Fibroblast of lung (primary cell): ENCODE measurements at regions not wholly inside any gene's neighbourhood (a gene's known extent, or its start where the extent isn't known, plus 50 kb on each side); places are given as distances from the start of the nearest gene placed in this dataset.

Experiments
- DNase-seq, 2 donors: peaks; one replicate each; pipeline versions ENCODE4 v3.0.0 to v3.0.0-alpha.2; 2010; ENCODE audit warnings: low read depth in 2 of 2
- H2AFZ ChIP-seq: 2 replicates; pipeline ENCODE4 v1.5.1; 2012; ENCODE audit warnings: low read length, control low read depth, inconsistent platforms
- H3K27ac ChIP-seq: 2 replicates; pipeline ENCODE4 v1.5.1; 2011; ENCODE audit warnings: low read length, control low read depth; ENCODE audit not compliant: insufficient read depth
- H3K27me3 ChIP-seq: 2 replicates; pipeline ENCODE4 v1.5.1; 2011; ENCODE audit warnings: mild to moderate bottlenecking, low read length; ENCODE audit not compliant: control insufficient read depth, insufficient read depth
- H3K36me3 ChIP-seq: 2 replicates; pipeline ENCODE4 v1.5.1; 2011; ENCODE audit warnings: low read length; ENCODE audit not compliant: control insufficient read depth, insufficient read depth
- H3K4me1 ChIP-seq: 2 replicates; pipeline ENCODE4 v1.5.1; 2011; ENCODE audit warnings: low read length; ENCODE audit not compliant: control insufficient read depth, insufficient read depth; ENCODE audit errors: extremely low read depth
- H3K4me2 ChIP-seq: 2 replicates; pipeline ENCODE4 v1.5.1; 2011; ENCODE audit warnings: low read length, control low read depth; ENCODE audit not compliant: insufficient read depth; ENCODE audit errors: extremely low read depth
- H3K4me3 ChIP-seq, 4 experiments: fragments of 200-600 bp in 1 of 4; sonication (generic) in 1 of 4; replicated peaks in 1 of 4; 2 replicates each; pipeline ENCODE4 v1.5.1; 2011 to 2016; ENCODE audit warnings: low read length in 4 of 4, low read depth in 3 of 4, mild to moderate bottlenecking in 3 of 4, control low read depth in 2 of 4, inconsistent platforms in 1 of 4, mixed read lengths in 1 of 4; ENCODE audit not compliant: insufficient read depth in 1 of 4; ENCODE audit errors: control extremely low read depth in 1 of 4
- H3K79me2 ChIP-seq: 2 replicates; pipeline ENCODE4 v1.5.1; 2012; ENCODE audit warnings: mild to moderate bottlenecking, low read length, inconsistent platforms; ENCODE audit not compliant: control insufficient read depth, insufficient read depth
- H3K9ac ChIP-seq: 2 replicates; pipeline ENCODE4 v1.5.1; 2011; ENCODE audit warnings: mild to moderate bottlenecking, low read length, control low read depth; ENCODE audit not compliant: insufficient read depth
- H3K9me3 ChIP-seq: 2 replicates; pipeline ENCODE4 v1.5.1; 2012; ENCODE audit warnings: low read depth, low read length; ENCODE audit not compliant: control insufficient read depth, insufficient read depth
- H4K20me1 ChIP-seq: 2 replicates; pipeline ENCODE4 v1.5.1; 2011; ENCODE audit warnings: low read length; ENCODE audit not compliant: control insufficient read depth, insufficient read depth; ENCODE audit errors: extremely low read depth
- EZH2 ChIP-seq: IDR thresholded peaks from 2 replicates; pipeline ENCODE4 v1.5.1; 2012; ENCODE audit warnings: low read length, control low read depth, mild to moderate bottlenecking; ENCODE audit errors: missing control alignments
- TF ChIP-seq, protein P1 (sequence below), 2 donors: IDR thresholded peaks in 1 of 2; conservative IDR thresholded peaks in 1 of 2; 1 replicate in 1 of 2; 2 replicates in 1 of 2; pipeline ENCODE4 v1.5.1; 2011 to 2012; ENCODE audit warnings: low read length in 2 of 2, control low read depth in 1 of 2, inconsistent platforms in 1 of 2, low read depth in 1 of 2, mild to moderate bottlenecking in 1 of 2

DNA sequence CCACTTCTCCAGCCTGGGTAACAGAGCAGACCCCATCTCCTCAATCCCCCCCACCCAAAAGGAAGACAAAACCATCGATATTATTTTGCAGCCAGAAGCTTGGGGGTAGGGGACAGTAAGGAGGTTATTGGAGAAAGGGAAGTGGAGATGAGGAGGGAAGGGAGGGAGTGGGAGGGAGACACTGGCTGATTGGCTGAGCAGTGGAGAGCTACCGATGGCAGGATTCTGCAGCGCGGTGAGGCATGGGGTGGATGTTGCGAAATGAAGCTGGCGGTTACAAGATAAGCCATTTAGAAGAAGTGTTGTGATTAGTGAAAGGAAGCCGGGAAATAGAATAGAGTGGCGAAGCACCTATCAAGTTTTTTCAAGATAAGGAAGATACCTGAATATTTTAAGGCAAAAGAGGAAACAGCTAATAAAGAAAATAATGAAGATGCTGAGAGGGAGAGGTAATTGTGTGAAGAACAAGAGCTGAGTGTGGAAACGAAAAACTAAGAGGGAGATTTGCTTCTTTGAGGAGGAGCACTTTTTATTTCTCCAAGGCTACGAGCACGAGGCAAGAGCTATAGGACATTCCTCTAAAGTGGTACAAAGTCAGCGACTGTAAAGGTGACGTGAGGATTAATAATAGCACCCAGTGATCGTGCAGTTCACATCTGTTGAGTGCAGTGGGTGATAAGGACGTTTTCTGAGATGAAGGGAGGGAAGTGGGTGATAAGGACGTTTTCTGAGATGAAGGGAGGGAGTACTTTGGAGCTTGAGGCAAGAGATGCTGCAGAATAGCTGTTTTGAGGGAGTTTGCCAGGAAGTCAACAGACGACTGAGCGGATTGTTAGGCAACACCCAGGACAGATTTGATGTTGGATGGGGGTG lies 103.2 kb upstream of the KIF26B start:
- no peak overlapping the region for H3K27ac ChIP-seq
- H3K4me1 ChIP-seq, result no peaks in the 10 kb centered on the region
- H2AFZ ChIP-seq, result no peak overlapping the region
- H3K27me3 ChIP-seq, result no peaks in the 10 kb centered on the region
- peak overlapping the region in 1 of 4 experiments; percentile 34 for H3K4me3 ChIP-seq
- no peaks in the 10 kb centered on the region for H3K36me3 ChIP-seq
- peak; percentile 41 to 70 for DNase-seq
- TF ChIP-seq EZH2, result no peak
- TF ChIP-seq, protein P1, sequence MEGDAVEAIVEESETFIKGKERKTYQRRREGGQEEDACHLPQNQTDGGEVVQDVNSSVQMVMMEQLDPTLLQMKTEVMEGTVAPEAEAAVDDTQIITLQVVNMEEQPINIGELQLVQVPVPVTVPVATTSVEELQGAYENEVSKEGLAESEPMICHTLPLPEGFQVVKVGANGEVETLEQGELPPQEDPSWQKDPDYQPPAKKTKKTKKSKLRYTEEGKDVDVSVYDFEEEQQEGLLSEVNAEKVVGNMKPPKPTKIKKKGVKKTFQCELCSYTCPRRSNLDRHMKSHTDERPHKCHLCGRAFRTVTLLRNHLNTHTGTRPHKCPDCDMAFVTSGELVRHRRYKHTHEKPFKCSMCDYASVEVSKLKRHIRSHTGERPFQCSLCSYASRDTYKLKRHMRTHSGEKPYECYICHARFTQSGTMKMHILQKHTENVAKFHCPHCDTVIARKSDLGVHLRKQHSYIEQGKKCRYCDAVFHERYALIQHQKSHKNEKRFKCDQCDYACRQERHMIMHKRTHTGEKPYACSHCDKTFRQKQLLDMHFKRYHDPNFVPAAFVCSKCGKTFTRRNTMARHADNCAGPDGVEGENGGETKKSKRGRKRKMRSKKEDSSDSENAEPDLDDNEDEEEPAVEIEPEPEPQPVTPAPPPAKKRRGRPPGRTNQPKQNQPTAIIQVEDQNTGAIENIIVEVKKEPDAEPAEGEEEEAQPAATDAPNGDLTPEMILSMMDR (conservative IDR thresholded peaks at IDR 0.05 in 1 of 2, IDR thresholded peaks at IDR 0.05 in 1 of 2; ENCODE audit: low read depth in 1 of 2, low read length in 2 of 2), result no peak
- H3K9ac ChIP-seq, result no peak overlapping the region
- H4K20me1 ChIP-seq, result no peaks in the 10 kb centered on the region
- no peaks in the 10 kb centered on the region for H3K9me3 ChIP-seq
- H3K79me2 ChIP-seq, result no peaks in the 10 kb centered on the region
- peak overlapping the region; percentile 29 for H3K4me2 ChIP-seq

DNA sequence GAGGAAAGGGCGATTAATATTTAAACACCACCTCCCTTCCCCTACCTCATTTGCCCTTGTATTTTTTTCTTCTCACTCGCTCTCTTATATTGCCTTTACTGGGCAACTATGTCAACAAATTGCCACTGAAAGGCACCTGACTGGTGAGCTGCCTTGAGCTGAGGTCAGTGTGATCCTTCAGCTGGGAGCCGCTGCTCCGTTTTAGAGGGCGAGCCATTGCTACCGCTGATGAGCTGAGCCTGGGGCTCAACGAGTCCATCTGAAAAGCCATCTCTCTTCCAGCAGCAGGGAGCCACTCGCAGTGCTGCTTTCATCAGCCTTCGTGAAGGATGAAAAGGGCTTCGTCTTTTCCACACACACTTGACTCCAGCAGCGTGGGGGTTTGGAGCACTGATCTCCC lies 108.0 kb upstream of the KIF26B start:
- H3K4me3 ChIP-seq, result no peak overlapping the region
- H3K4me2 ChIP-seq, result no peak overlapping the region
- TF ChIP-seq, protein P1 (conservative IDR thresholded peaks at IDR 0.05 in 1 of 2, IDR thresholded peaks at IDR 0.05 in 1 of 2; ENCODE audit: low read depth in 1 of 2, low read length in 2 of 2), result no peak
- no peak for TF ChIP-seq EZH2
- no peaks in the 10 kb centered on the region for H3K36me3 ChIP-seq
- H3K9ac ChIP-seq, result no peak overlapping the region
- H3K79me2 ChIP-seq, result no peaks in the 10 kb centered on the region
- no peak for DNase-seq
- H3K4me1 ChIP-seq, result no peaks in the 10 kb centered on the region
- H3K27me3 ChIP-seq, result no peaks in the 10 kb centered on the region
- H2AFZ ChIP-seq, result no peak overlapping the region
- H3K9me3 ChIP-seq, result no peaks in the 10 kb centered on the region
- no peaks in the 10 kb centered on the region for H4K20me1 ChIP-seq
- H3K27ac ChIP-seq, result no peak overlapping the region

DNA sequence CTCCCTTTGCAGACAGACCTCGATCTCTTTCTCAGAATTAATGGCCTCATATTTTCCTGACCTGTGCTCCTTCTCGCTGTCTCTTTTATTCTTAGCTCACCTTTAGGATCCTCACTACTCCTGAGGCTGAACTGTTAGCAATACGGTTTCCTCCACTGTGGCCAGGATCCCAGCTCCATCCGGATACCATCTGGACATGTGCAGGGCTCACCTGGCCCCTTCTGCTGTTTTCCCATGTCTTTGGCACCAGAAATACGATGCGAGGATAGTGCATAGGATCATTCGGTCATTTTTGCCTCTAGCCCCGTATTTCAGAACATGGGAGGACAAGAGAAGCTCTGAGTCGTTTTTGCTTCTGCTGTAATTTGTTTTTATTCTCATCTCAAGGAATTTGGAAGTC lies 108.5 kb upstream of the KIF26B start:
- DNase-seq, result no peak
- H3K79me2 ChIP-seq, result no peaks in the 10 kb centered on the region
- H3K9me3 ChIP-seq, result no peaks in the 10 kb centered on the region

More for the DNA sequence above, 108.5 kb upstream of the KIF26B start:
- H3K27ac ChIP-seq, result no peak overlapping the region
- no peak overlapping the region for H3K4me3 ChIP-seq
- no peak overlapping the region for H2AFZ ChIP-seq
- H3K9ac ChIP-seq, result no peak overlapping the region
- no peaks in the 10 kb centered on the region for H3K4me1 ChIP-seq
- no peaks in the 10 kb centered on the region for H4K20me1 ChIP-seq
- H3K4me2 ChIP-seq, result no peak overlapping the region
- H3K27me3 ChIP-seq, result no peaks in the 10 kb centered on the region
- no peaks in the 10 kb centered on the region for H3K36me3 ChIP-seq
- no peak for TF ChIP-seq EZH2
- TF ChIP-seq, protein P1 (conservative IDR thresholded peaks at IDR 0.05 in 1 of 2, IDR thresholded peaks at IDR 0.05 in 1 of 2; ENCODE audit: low read depth in 1 of 2, low read length in 2 of 2), result no peak
